PC-3 (cell line): ENCODE measurements at regions not wholly inside any gene's neighbourhood (a gene's known extent, or its start where the extent isn't known, plus 50 kb on each side); places are given as distances from the start of the nearest gene placed in this dataset.

Experiments used
- EZH2 ChIP-seq: fragments of 300-600 bp; sonication (generic); IDR thresholded peaks from one replicate; pipeline ENCODE4 v1.6.1; 2017; ENCODE audit warnings: antibody characterized with exemption, mild to moderate bottlenecking, low read length; ENCODE audit not compliant: unreplicated experiment
- TF ChIP-seq, protein P1 (sequence below): fragments of 300-600 bp; sonication (generic); conservative IDR thresholded peaks from 2 replicates; pipeline ENCODE4 v1.5.1; 2017; ENCODE audit warnings: antibody characterized with exemption, low read depth, mild to moderate bottlenecking, low read length

DNA sequence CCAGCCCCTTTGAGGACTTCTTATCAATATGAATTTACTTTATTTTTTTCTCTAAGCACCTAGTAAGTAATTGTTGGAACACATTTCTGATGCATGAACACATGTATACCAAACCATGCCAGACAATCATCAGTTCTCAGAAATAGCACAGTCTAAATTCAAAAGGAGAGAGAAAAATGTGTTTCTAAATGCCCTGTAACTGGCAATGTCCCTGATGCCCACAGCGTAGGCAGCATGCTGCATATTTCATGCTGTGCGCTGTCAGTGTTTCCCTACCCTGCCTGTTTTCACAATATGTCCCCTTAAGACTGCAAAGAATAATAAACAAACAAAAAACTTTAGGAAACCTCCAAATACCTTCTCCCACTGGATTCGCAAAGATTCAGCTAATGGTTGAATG, 881.0 kb upstream of the CHAC2 start:
- TF ChIP-seq EZH2, result no peak
- TF ChIP-seq, protein P1, sequence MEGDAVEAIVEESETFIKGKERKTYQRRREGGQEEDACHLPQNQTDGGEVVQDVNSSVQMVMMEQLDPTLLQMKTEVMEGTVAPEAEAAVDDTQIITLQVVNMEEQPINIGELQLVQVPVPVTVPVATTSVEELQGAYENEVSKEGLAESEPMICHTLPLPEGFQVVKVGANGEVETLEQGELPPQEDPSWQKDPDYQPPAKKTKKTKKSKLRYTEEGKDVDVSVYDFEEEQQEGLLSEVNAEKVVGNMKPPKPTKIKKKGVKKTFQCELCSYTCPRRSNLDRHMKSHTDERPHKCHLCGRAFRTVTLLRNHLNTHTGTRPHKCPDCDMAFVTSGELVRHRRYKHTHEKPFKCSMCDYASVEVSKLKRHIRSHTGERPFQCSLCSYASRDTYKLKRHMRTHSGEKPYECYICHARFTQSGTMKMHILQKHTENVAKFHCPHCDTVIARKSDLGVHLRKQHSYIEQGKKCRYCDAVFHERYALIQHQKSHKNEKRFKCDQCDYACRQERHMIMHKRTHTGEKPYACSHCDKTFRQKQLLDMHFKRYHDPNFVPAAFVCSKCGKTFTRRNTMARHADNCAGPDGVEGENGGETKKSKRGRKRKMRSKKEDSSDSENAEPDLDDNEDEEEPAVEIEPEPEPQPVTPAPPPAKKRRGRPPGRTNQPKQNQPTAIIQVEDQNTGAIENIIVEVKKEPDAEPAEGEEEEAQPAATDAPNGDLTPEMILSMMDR, result no peak
